Loucy (cell line): ENCODE measurements at regions not wholly inside any gene's neighbourhood (a gene's known extent, or its start where the extent isn't known, plus 50 kb on each side); places are given as distances from the start of the nearest gene placed in this dataset.

Experiments used
- H2AFZ ChIP-seq: fragments of 200-600 bp; sonication (generic); 2 replicates; pipeline ENCODE4 v1.6.0; 2016; ENCODE audit warnings: antibody characterized with exemption, mild to moderate bottlenecking, low read length, moderate library complexity
- H3F3A ChIP-seq: fragments of 200-600 bp; 2 replicates; pipeline ENCODE4 v1.6.0; 2016; ENCODE audit warnings: antibody characterized with exemption, low read depth, mild to moderate bottlenecking
- H3K27me3 ChIP-seq: fragments of 200-600 bp; sonication (generic); 2 replicates; pipeline ENCODE4 v1.6.1; 2014; ENCODE audit warnings: low read length, mild to moderate bottlenecking; ENCODE audit not compliant: insufficient read depth, poor library complexity, severe bottlenecking
- H3K36me3 ChIP-seq: fragments of 200-600 bp; sonication (generic); 2 replicates; pipeline ENCODE4 v1.6.1; 2016; ENCODE audit warnings: low read length; ENCODE audit not compliant: insufficient read depth
- H3K4me1 ChIP-seq: fragments of 200-600 bp; sonication (generic); 2 replicates; pipeline ENCODE4 v1.5.1; 2014; ENCODE audit warnings: low read length, mild to moderate bottlenecking; ENCODE audit not compliant: insufficient read depth, poor library complexity, severe bottlenecking
- H3K4me2 ChIP-seq: fragments of 200-600 bp; sonication (generic); 2 replicates; pipeline ENCODE4 v1.6.0; 2014; ENCODE audit warnings: antibody characterized with exemption, low read length, low read depth, mild to moderate bottlenecking; ENCODE audit not compliant: poor library complexity, severe bottlenecking
- H3K4me3 ChIP-seq: fragments of 200-600 bp; sonication (generic); 2 replicates; pipeline ENCODE4 v1.5.1; 2014; ENCODE audit warnings: low read length, mild to moderate bottlenecking, mixed read lengths; ENCODE audit not compliant: poor library complexity, severe bottlenecking
- H3K79me2 ChIP-seq: fragments of 200-600 bp; sonication (generic); 2 replicates; pipeline ENCODE4 v1.6.1; 2014; ENCODE audit warnings: low read length; ENCODE audit not compliant: insufficient read depth
- H3K9ac ChIP-seq: fragments of 200-600 bp; sonication (generic); 2 replicates; pipeline ENCODE4 v1.6.0; 2014; ENCODE audit warnings: mild to moderate bottlenecking, low read depth, low read length, moderate library complexity; ENCODE audit not compliant: poor library complexity, severe bottlenecking
- H3K9me2 ChIP-seq: fragments of 200-600 bp; sonication (generic); replicated peaks from 2 replicates; pipeline ENCODE4 v1.6.1; 2016; ENCODE audit warnings: low read depth, low read length, mixed read lengths
- H3K9me3 ChIP-seq: fragments of 200-600 bp; sonication (generic); 2 replicates; pipeline ENCODE4 v1.6.1; 2014; ENCODE audit warnings: mild to moderate bottlenecking, antibody characterized with exemption, low read length, low read depth; ENCODE audit not compliant: insufficient read depth
- H4K20me1 ChIP-seq: fragments of 200-600 bp; sonication (generic); 2 replicates; pipeline ENCODE4 v1.6.0; 2014; ENCODE audit warnings: antibody characterized with exemption, low read length, mild to moderate bottlenecking; ENCODE audit not compliant: insufficient read depth, poor library complexity, severe bottlenecking
- EZH2phosphoT487 ChIP-seq: fragments of 200-600 bp; IDR thresholded peaks from 2 replicates; pipeline ENCODE4 v1.6.1; 2018; ENCODE audit warnings: antibody characterized with exemption, mild to moderate bottlenecking, moderate library complexity, borderline replicate concordance
- TF ChIP-seq, protein P1 (sequence below): fragments of 200-600 bp; sonication (generic); conservative IDR thresholded peaks from 2 replicates; pipeline ENCODE4 v1.5.1; 2014; ENCODE audit warnings: mild to moderate bottlenecking, antibody characterized with exemption, low read length

- Histone ChIP-seq H4K20me1 (no peaks in the 10 kb centered on the region), H3K79me2 (no peaks in the 10 kb centered on the region), H3K4me2 (no peak overlapping the region), H3K4me3 (no peak overlapping the region), H3K9me3 (no peaks in the 10 kb centered on the region), H3K36me3 (no peaks in the 10 kb centered on the region), H3F3A (no peaks in the 10 kb centered on the region), H3K4me1 (no peaks in the 10 kb centered on the region), H3K27me3 (no peaks in the 10 kb centered on the region), H3K9ac (no peak overlapping the region), H3K9me2 (no peaks in the 10 kb centered on the region), H2AFZ (no peak overlapping the region)
- TF ChIP-seq EZH2phosphoT487: no peak
- TF ChIP-seq, protein P1, sequence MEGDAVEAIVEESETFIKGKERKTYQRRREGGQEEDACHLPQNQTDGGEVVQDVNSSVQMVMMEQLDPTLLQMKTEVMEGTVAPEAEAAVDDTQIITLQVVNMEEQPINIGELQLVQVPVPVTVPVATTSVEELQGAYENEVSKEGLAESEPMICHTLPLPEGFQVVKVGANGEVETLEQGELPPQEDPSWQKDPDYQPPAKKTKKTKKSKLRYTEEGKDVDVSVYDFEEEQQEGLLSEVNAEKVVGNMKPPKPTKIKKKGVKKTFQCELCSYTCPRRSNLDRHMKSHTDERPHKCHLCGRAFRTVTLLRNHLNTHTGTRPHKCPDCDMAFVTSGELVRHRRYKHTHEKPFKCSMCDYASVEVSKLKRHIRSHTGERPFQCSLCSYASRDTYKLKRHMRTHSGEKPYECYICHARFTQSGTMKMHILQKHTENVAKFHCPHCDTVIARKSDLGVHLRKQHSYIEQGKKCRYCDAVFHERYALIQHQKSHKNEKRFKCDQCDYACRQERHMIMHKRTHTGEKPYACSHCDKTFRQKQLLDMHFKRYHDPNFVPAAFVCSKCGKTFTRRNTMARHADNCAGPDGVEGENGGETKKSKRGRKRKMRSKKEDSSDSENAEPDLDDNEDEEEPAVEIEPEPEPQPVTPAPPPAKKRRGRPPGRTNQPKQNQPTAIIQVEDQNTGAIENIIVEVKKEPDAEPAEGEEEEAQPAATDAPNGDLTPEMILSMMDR: no peak
Observed at GRCh38 chr2:601387-601698, 75.9 kb downstream of the TMEM18 start.

GRCh38 chr2:600542-601386, 76.4 kb downstream of the TMEM18 start:
- Histone ChIP-seq H3K9me3 (no peaks in the 10 kb centered on the region), H3K9ac (no peak overlapping the region)

GRCh38 chr2:599601-600000, 77.6 kb downstream of the TMEM18 start:
- Histone ChIP-seq H2AFZ (no peak overlapping the region), H4K20me1 (no peaks in the 10 kb centered on the region), H3K27me3 (no peaks in the 10 kb centered on the region), H3K9me3 (no peaks in the 10 kb centered on the region), H3K9ac (no peak overlapping the region), H3K79me2 (no peaks in the 10 kb centered on the region), H3K4me1 (no peaks in the 10 kb centered on the region), H3K36me3 (no peaks in the 10 kb centered on the region), H3K4me3 (no peak overlapping the region), H3K4me2 (no peak overlapping the region), H3F3A (no peaks in the 10 kb centered on the region), H3K9me2 (no peaks in the 10 kb centered on the region)
- no peak for TF ChIP-seq EZH2phosphoT487
- TF ChIP-seq, protein P1: no peak

More at GRCh38 chr2:600542-601386, 76.4 kb downstream of the TMEM18 start:
- TF ChIP-seq EZH2phosphoT487: no peak
- TF ChIP-seq, protein P1: no peak
- Histone ChIP-seq H3K79me2 (no peaks in the 10 kb centered on the region), H3K4me2 (no peak overlapping the region), H3K4me1 (no peaks in the 10 kb centered on the region), H3K36me3 (no peaks in the 10 kb centered on the region), H3K9me2 (no peaks in the 10 kb centered on the region), H3K4me3 (no peak overlapping the region), H4K20me1 (no peaks in the 10 kb centered on the region), H2AFZ (no peak overlapping the region), H3F3A (no peaks in the 10 kb centered on the region), H3K27me3 (no peaks in the 10 kb centered on the region)
